Panc1 (cell line): ENCODE measurements at regions not wholly inside any gene's neighbourhood (a gene's known extent, or its start where the extent isn't known, plus 50 kb on each side); places are given as distances from the start of the nearest gene placed in this dataset.

Experiments used
- ATAC-seq: fragments of 200-7000 bp; cut with Tn5 transposase; 2 replicates; pipeline ENCODE4 v1.9.1; 2020; ENCODE audit warnings: mild to moderate bottlenecking, moderate library complexity
- BruUV-seq: library from RNA; stranded (reverse); fragments of 400-500 nt; replicated peaks from 2 replicates; lab custom pipeline; 2021; lab: Mats Ljungman, UMichigan
- CTCF ChIA-PET: fragments of 300-600 bp; sonication (Branson Sonifier 250); formaldehyde crosslinking; loops from one replicate; lab custom pipeline; 2022; ENCODE audit warnings: antibody characterized with exemption; lab: Charles Lee
- POLR2A ChIA-PET: fragments of 300-600 bp; sonication (Branson Sonifier 250); formaldehyde crosslinking; loops from one replicate; lab custom pipeline; 2022; ENCODE audit warnings: antibody characterized with exemption; lab: Charles Lee
- DNase-seq: peaks from one replicate; pipeline ENCODE4 v3.0.0-alpha.2; 2010; ENCODE audit warnings: low read depth, low spot score
- H3K27ac ChIP-seq: 2 replicates; pipeline ENCODE4 v1.5.1; 2011; ENCODE audit warnings: mild to moderate bottlenecking, low read length, inconsistent platforms
- H3K27me3 ChIP-seq: fragments of 200-500 bp; sonication (Bioruptor generic); 2 replicates; pipeline ENCODE4 v1.6.0; 2014; ENCODE audit warnings: low read length, inconsistent platforms; ENCODE audit not compliant: control insufficient read depth, insufficient read depth
- H3K36me3 ChIP-seq: fragments of 200-500 bp; sonication (Bioruptor generic); 2 replicates; pipeline ENCODE4 v1.5.1; 2014; ENCODE audit warnings: inconsistent platforms, mild to moderate bottlenecking, low read length, moderate library complexity; ENCODE audit not compliant: control insufficient read depth, insufficient read depth
- H3K4me1 ChIP-seq: 2 replicates; pipeline ENCODE4 v1.5.1; 2011; ENCODE audit warnings: inconsistent platforms, mild to moderate bottlenecking, low read length, moderate library complexity; ENCODE audit not compliant: control insufficient read depth, insufficient read depth
- H3K4me3 ChIP-seq, 2 experiments: 2 replicates each; pipeline ENCODE4 v1.5.1; 2011 to 2012; ENCODE audit warnings: low read depth in 2 of 2, low read length in 2 of 2, mild to moderate bottlenecking in 2 of 2, inconsistent platforms in 1 of 2, moderate library complexity in 1 of 2
- H3K9me3 ChIP-seq: fragments of 200-500 bp; sonication (Bioruptor generic); 2 replicates; pipeline ENCODE4 v1.5.1; 2014; ENCODE audit warnings: low read depth, mild to moderate bottlenecking, inconsistent platforms, low read length, moderate library complexity; ENCODE audit not compliant: control insufficient read depth, insufficient read depth
- POLR2AphosphoS5 ChIP-seq: IDR thresholded peaks from 2 replicates; pipeline ENCODE4 v1.6.1; 2012; ENCODE audit warnings: mild to moderate bottlenecking, low read depth, low read length, moderate library complexity
- REST ChIP-seq, 2 experiments: IDR thresholded peaks; 2 replicates each; pipeline ENCODE4 v1.6.1; 2011 to 2012; ENCODE audit warnings: low read depth in 2 of 2, control low read depth in 1 of 2, low read length in 1 of 2, mild to moderate bottlenecking in 1 of 2, moderate library complexity in 1 of 2; ENCODE audit not compliant: insufficient read depth in 1 of 2
- SIN3A ChIP-seq: IDR thresholded peaks from 2 replicates; pipeline ENCODE4 v1.6.1; 2012; ENCODE audit warnings: low read depth, mild to moderate bottlenecking, low read length, moderate library complexity, borderline replicate concordance; ENCODE audit not compliant: insufficient read depth
- TCF7L2 ChIP-seq: IDR thresholded peaks from 2 replicates; pipeline ENCODE4 v1.6.1; 2011; ENCODE audit warnings: mild to moderate bottlenecking, low read depth, low read length, inconsistent platforms
- in situ Hi-C: cut with HindIII; loops from 2 replicates; pipeline ENCODE4 v1.10.0; 2016; ENCODE audit warnings: low sequenced_read_pairs, low pct_unique_long_range_greater_than_20kb
- intact Hi-C: fragments of 100-400 bp; cut with micrococcal nuclease; formaldehyde crosslinking; loops from one replicate; pipeline ENCODE4 v1.10.0; 2022; ENCODE audit not compliant: unreplicated experiment
- TF ChIP-seq, protein P1 (sequence below): fragments of 450-650 bp; IDR thresholded peaks from 2 replicates; pipeline ENCODE4 v1.5.1; 2017; ENCODE audit warnings: mild to moderate bottlenecking

DNA sequence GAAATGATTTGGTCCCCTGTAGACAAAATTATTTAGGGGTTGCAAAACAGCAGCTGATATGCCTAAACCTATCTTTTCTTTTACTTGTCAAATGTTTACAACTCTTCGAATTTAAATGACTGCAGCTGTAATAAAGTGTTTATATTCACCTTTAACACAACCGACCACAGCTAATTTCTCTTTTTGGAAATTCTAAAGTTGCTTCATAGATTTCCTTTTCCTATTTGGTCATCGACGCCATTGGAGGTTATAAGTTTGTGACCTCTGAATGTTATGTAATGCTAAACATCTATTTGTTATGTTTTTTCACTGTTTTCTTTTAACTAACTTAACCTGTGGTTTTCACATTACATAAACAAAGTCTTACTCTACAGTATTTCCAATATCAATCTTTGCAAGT is 1094.9 kb upstream of the EPHA6 start:
- BruUV-seq: no TSS peak
- ChIA-PET POLR2A (no interaction called here), CTCF (no interaction called here)
- ATAC-seq (no peak), DNase-seq (no peak)
- TF ChIP-seq POLR2AphosphoS5: no peak
- no peak for TF ChIP-seq TCF7L2
- TF ChIP-seq, protein P1, sequence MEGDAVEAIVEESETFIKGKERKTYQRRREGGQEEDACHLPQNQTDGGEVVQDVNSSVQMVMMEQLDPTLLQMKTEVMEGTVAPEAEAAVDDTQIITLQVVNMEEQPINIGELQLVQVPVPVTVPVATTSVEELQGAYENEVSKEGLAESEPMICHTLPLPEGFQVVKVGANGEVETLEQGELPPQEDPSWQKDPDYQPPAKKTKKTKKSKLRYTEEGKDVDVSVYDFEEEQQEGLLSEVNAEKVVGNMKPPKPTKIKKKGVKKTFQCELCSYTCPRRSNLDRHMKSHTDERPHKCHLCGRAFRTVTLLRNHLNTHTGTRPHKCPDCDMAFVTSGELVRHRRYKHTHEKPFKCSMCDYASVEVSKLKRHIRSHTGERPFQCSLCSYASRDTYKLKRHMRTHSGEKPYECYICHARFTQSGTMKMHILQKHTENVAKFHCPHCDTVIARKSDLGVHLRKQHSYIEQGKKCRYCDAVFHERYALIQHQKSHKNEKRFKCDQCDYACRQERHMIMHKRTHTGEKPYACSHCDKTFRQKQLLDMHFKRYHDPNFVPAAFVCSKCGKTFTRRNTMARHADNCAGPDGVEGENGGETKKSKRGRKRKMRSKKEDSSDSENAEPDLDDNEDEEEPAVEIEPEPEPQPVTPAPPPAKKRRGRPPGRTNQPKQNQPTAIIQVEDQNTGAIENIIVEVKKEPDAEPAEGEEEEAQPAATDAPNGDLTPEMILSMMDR: no peak
- no peak for TF ChIP-seq SIN3A
- no peak for TF ChIP-seq REST (IDR thresholded peaks at IDR 0.05; ENCODE audit: insufficient read depth in 1 of 2, low read depth in 2 of 2, low read length in 1 of 2)
- in situ Hi-C loops (no loop called here), intact Hi-C loops (no loop called here)
- no peak overlapping the region for H3K27ac ChIP-seq
- no peak overlapping the region for H3K4me3 ChIP-seq
- no peaks in the 10 kb centered on the region for H3K4me1 ChIP-seq
- H3K27me3 ChIP-seq: no peaks in the 10 kb centered on the region
- H3K36me3 ChIP-seq: no peaks in the 10 kb centered on the region
- H3K9me3 ChIP-seq: no peaks in the 10 kb centered on the region

GRCh38 chr3:95721938-95722337 is 1092.5 kb upstream of the EPHA6 start:
- CTCF ChIA-PET: no interaction called here
- no TSS peak for BruUV-seq
- POLR2A ChIA-PET: no interaction called here
- Histone ChIP-seq H3K27me3 (no peaks in the 10 kb centered on the region), H3K4me3 (no peak overlapping the region), H3K4me1 (no peaks in the 10 kb centered on the region), H3K36me3 (no peaks in the 10 kb centered on the region), H3K27ac (no peak overlapping the region), H3K9me3 (no peaks in the 10 kb centered on the region)
- intact Hi-C loops: no loop called here
- DNase-seq: no peak
- TF ChIP-seq, protein P1: no peak
- TF ChIP-seq SIN3A: no peak
- no peak for TF ChIP-seq REST (IDR thresholded peaks at IDR 0.05; ENCODE audit: insufficient read depth in 1 of 2, low read depth in 2 of 2, low read length in 1 of 2)
- TF ChIP-seq TCF7L2: no peak
- no peak for TF ChIP-seq POLR2AphosphoS5
- no peak for ATAC-seq
- in situ Hi-C loops: no loop called here
